NCI-H526 (cell line): ENCODE measurements at regions not wholly inside any gene's neighbourhood (a gene's known extent, or its start where the extent isn't known, plus 50 kb on each side); places are given as distances from the start of the nearest gene placed in this dataset.

Source experiments
- DNase-seq, 2 experiments: peaks; one replicate each; lab custom pipeline; 2025; lab: John Stamatoyannopoulos, UW

GRCh38 chr3:72489901-72490300 is 358.3 kb downstream of the SHQ1 start:
- DNase-seq: no peak

- no peak for DNase-seq
These were observed 359.6 kb downstream of the SHQ1 start for GRCh38 chr3:72488738-72489035.

GRCh38 chr3:72487946-72488737 is 360.1 kb downstream of the SHQ1 start:
- no peak for DNase-seq

- no peak for DNase-seq
These were observed 361.0 kb downstream of the SHQ1 start for GRCh38 chr3:72487078-72487765.

GRCh38 chr3:72485641-72486040 is 362.6 kb downstream of the SHQ1 start:
- DNase-seq: no peak

GRCh38 chr3:72483554-72484104 is 364.6 kb downstream of the SHQ1 start:
- no peak for DNase-seq

- DNase-seq: no peak
These were observed 365.5 kb downstream of the SHQ1 start for GRCh38 chr3:72482589-72483321.

GRCh38 chr3:72481542-72481941 is 366.7 kb downstream of the SHQ1 start:
- DNase-seq: no peak

- DNase-seq: no peak
These were observed 367.9 kb downstream of the SHQ1 start for GRCh38 chr3:72480366-72480765.

- no peak for DNase-seq
These were observed 368.5 kb downstream of the SHQ1 start for GRCh38 chr3:72479651-72480215.

- DNase-seq: no peak
These were observed 372.1 kb downstream of the SHQ1 start for GRCh38 chr3:72476139-72476483.

- no peak for DNase-seq
These were observed 372.7 kb downstream of the SHQ1 start for GRCh38 chr3:72475258-72476138.

- DNase-seq: no peak
These were observed 373.5 kb downstream of the SHQ1 start for GRCh38 chr3:72474775-72475174.

GRCh38 chr3:72473156-72473555 is 375.1 kb downstream of the SHQ1 start:
- no peak for DNase-seq

GRCh38 chr3:72470904-72471417 is 377.3 kb downstream of the SHQ1 start:
- DNase-seq: no peak

GRCh38 chr3:72465853-72466252 is 382.4 kb downstream of the SHQ1 start:
- no peak for DNase-seq

GRCh38 chr3:72463083-72463482 is 385.2 kb downstream of the SHQ1 start:
- no peak for DNase-seq

GRCh38 chr3:72462595-72463011 is 385.6 kb downstream of the SHQ1 start:
- DNase-seq: no peak

- no peak for DNase-seq
These were observed 386.5 kb downstream of the SHQ1 start for GRCh38 chr3:72461787-72462186.

- DNase-seq: no peak
These were observed 387.8 kb downstream of the SHQ1 start for GRCh38 chr3:72460205-72461174.
